ENCODE measurements at regions not wholly inside any gene's neighbourhood (a gene's known extent, or its start where the extent isn't known, plus 50 kb on each side); places are given as distances from the start of the nearest gene placed in this dataset.
"Not testable (repeated sequence)": the region's sequence is repeated elsewhere in the genome, so short reads cannot be mapped to it uniquely, and the experiment has no call there.

DNA sequence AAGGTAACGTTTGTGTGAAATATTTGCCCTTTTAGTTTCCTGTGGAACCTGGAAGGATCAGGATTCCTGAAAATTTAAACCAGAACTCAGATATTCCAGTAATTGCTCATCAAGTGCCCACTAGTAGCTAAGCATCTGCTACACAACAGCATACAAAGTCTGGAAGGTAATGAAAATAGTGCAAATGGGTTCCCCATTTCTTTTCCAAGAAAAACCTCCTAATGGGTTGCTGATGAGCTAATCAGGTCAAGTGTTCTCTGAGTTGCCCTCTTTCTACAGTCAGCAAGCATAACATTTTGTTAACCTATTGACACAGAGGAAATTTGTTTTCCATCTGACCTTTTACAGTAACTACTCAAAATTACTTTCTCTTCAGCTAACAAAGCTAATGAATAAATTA lies 83.6 kb upstream of the PMCH start:
- no peak for TF ChIP-seq JUND (IDR thresholded peaks at IDR 0.05; ENCODE audit: low read depth)
- in situ Hi-C loops (cut with HindIII; ENCODE audit: low pct_unique_long_range_greater_than_20kb, low sequenced_read_pairs): no loop called here
- DNase-seq (ENCODE audit: low read depth in 1 of 2, low spot score in 1 of 2): no peak

- DNase-seq (ENCODE audit: low read depth in 1 of 2, low spot score in 1 of 2); in situ Hi-C loops (cut with HindIII; ENCODE audit: low pct_unique_long_range_greater_than_20kb, low sequenced_read_pairs): not testable (repeated sequence)
Measured at GRCh38 chr12:102255687-102256086, 58.1 kb upstream of the PMCH start.

DNA sequence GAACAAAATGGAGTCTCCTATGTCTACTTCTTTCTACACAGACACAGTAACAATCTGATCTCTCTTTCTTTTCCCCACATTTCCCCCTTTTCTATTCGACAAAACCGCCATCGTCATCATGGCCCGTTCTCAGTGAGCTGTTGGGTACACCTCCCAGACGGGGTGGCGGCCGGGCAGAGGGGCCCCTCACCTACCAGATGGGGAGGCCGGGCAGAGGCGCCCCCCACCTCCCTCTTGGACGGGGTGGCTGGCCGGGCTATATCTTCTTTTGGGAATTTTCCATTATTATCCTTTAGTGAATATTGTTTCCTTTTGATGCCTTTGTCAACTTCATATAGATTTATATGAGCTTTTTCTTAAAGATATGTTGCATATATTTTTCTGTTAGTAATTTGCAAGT lies 53.4 kb upstream of the PMCH start:
- DNase-seq (ENCODE audit: low read depth in 1 of 2, low spot score in 1 of 2); in situ Hi-C loops (cut with HindIII; ENCODE audit: low pct_unique_long_range_greater_than_20kb, low sequenced_read_pairs): not testable (repeated sequence)

GRCh38 chr12:102249079-102249841 lies 51.6 kb upstream of the PMCH start:
- in situ Hi-C loops (cut with HindIII; ENCODE audit: low pct_unique_long_range_greater_than_20kb, low sequenced_read_pairs): no loop called here
- peak in 1 of 2 experiments; percentile 43 for DNase-seq (ENCODE audit: low read depth in 1 of 2, low spot score in 1 of 2)
- TF ChIP-seq JUND (IDR thresholded peaks at IDR 0.05; ENCODE audit: low read depth): no peak

Data from T47D (cell line).